ENCODE measurements at regions not wholly inside any gene's neighbourhood (a gene's known extent, or its start where the extent isn't known, plus 50 kb on each side); places are given as distances from the start of the nearest gene placed in this dataset.
A peak's percentile ranks its signal among the peaks of the same experiment; 100 is the strongest.

GRCh38 chr3:162569314-162569713 is 1072.7 kb downstream of the OTOL1 start:
- Histone ChIP-seq H3K36me3 (ENCODE audit: control insufficient read depth, insufficient read depth, low read length) (no peaks in the 10 kb centered on the region), H3K4me3 (replicated peaks in 1 of 4; ENCODE audit: control extremely low read depth in 1 of 4, insufficient read depth in 1 of 4, low read depth in 3 of 4, low read length in 4 of 4) (no peak overlapping the region), H3K27me3 (ENCODE audit: control insufficient read depth, insufficient read depth, low read length) (no peaks in the 10 kb centered on the region), H3K4me2 (ENCODE audit: extremely low read depth, insufficient read depth, low read length) (no peak overlapping the region), H4K20me1 (ENCODE audit: control insufficient read depth, extremely low read depth, insufficient read depth, low read length) (no peaks in the 10 kb centered on the region), H2AFZ (ENCODE audit: low read length) (no peak overlapping the region), H3K27ac (ENCODE audit: insufficient read depth, low read length) (no peak overlapping the region), H3K9ac (ENCODE audit: insufficient read depth, low read length) (no peak overlapping the region), H3K4me1 (ENCODE audit: control insufficient read depth, extremely low read depth, insufficient read depth, low read length) (no peaks in the 10 kb centered on the region), H3K9me3 (ENCODE audit: control insufficient read depth, insufficient read depth, low read depth, low read length) (no peaks in the 10 kb centered on the region), H3K79me2 (ENCODE audit: control insufficient read depth, insufficient read depth, low read length) (no peaks in the 10 kb centered on the region)
- TF ChIP-seq CTCF (conservative IDR thresholded peaks at IDR 0.05 in 1 of 2, IDR thresholded peaks at IDR 0.05 in 1 of 2; ENCODE audit: low read depth in 1 of 2, low read length in 2 of 2) (no peak), EZH2 (IDR thresholded peaks at IDR 0.05; ENCODE audit: low read length, missing control alignments) (no peak)
- no peak for DNase-seq (ENCODE audit: low read depth in 2 of 2)

- no peaks in the 10 kb centered on the region for H3K36me3 ChIP-seq (ENCODE audit: control insufficient read depth, insufficient read depth, low read length)
- no peaks in the 10 kb centered on the region for H3K9me3 ChIP-seq (ENCODE audit: control insufficient read depth, insufficient read depth, low read depth, low read length)
- H2AFZ ChIP-seq (ENCODE audit: low read length) = no peak overlapping the region
- no peaks in the 10 kb centered on the region for H3K27me3 ChIP-seq (ENCODE audit: control insufficient read depth, insufficient read depth, low read length)
- no peaks in the 10 kb centered on the region for H3K79me2 ChIP-seq (ENCODE audit: control insufficient read depth, insufficient read depth, low read length)
- H3K9ac ChIP-seq (ENCODE audit: insufficient read depth, low read length) = no peak overlapping the region
- no peak overlapping the region for H3K4me2 ChIP-seq (ENCODE audit: extremely low read depth, insufficient read depth, low read length)
- H3K4me3 ChIP-seq (replicated peaks in 1 of 4; ENCODE audit: control extremely low read depth in 1 of 4, insufficient read depth in 1 of 4, low read depth in 3 of 4, low read length in 4 of 4) = no peak overlapping the region
- TF ChIP-seq EZH2 (IDR thresholded peaks at IDR 0.05; ENCODE audit: low read length, missing control alignments) (no peak), CTCF (conservative IDR thresholded peaks at IDR 0.05 in 1 of 2, IDR thresholded peaks at IDR 0.05 in 1 of 2; ENCODE audit: low read depth in 1 of 2, low read length in 2 of 2) (no peak)
- H3K27ac ChIP-seq (ENCODE audit: insufficient read depth, low read length) = no peak overlapping the region
- no peak for DNase-seq (ENCODE audit: low read depth in 2 of 2)
- H4K20me1 ChIP-seq (ENCODE audit: control insufficient read depth, extremely low read depth, insufficient read depth, low read length) = no peaks in the 10 kb centered on the region
- no peaks in the 10 kb centered on the region for H3K4me1 ChIP-seq (ENCODE audit: control insufficient read depth, extremely low read depth, insufficient read depth, low read length)
Observed at GRCh38 chr3:162584986-162585385, 1088.4 kb downstream of the OTOL1 start.

GRCh38 chr3:162586591-162586990 is 1090.0 kb downstream of the OTOL1 start:
- Histone ChIP-seq H3K9me3 (ENCODE audit: control insufficient read depth, insufficient read depth, low read depth, low read length) (no peaks in the 10 kb centered on the region), H3K36me3 (ENCODE audit: control insufficient read depth, insufficient read depth, low read length) (no peaks in the 10 kb centered on the region), H3K79me2 (ENCODE audit: control insufficient read depth, insufficient read depth, low read length) (no peaks in the 10 kb centered on the region), H3K4me3 (replicated peaks in 1 of 4; ENCODE audit: control extremely low read depth in 1 of 4, insufficient read depth in 1 of 4, low read depth in 3 of 4, low read length in 4 of 4) (no peak overlapping the region), H3K27ac (ENCODE audit: insufficient read depth, low read length) (no peak overlapping the region), H2AFZ (ENCODE audit: low read length) (no peak overlapping the region), H3K27me3 (ENCODE audit: control insufficient read depth, insufficient read depth, low read length) (no peaks in the 10 kb centered on the region), H3K4me1 (ENCODE audit: control insufficient read depth, extremely low read depth, insufficient read depth, low read length) (no peaks in the 10 kb centered on the region), H4K20me1 (ENCODE audit: control insufficient read depth, extremely low read depth, insufficient read depth, low read length) (no peaks in the 10 kb centered on the region), H3K9ac (ENCODE audit: insufficient read depth, low read length) (no peak overlapping the region), H3K4me2 (ENCODE audit: extremely low read depth, insufficient read depth, low read length) (no peak overlapping the region)
- peak in 1 of 2 donors; percentile 62 for DNase-seq (ENCODE audit: low read depth in 2 of 2)
- TF ChIP-seq CTCF (conservative IDR thresholded peaks at IDR 0.05 in 1 of 2, IDR thresholded peaks at IDR 0.05 in 1 of 2; ENCODE audit: low read depth in 1 of 2, low read length in 2 of 2) (no peak), EZH2 (IDR thresholded peaks at IDR 0.05; ENCODE audit: low read length, missing control alignments) (no peak)
